Fibroblast of villous mesenchyme (primary cell): ENCODE measurements at regions not wholly inside any gene's neighbourhood (a gene's known extent, or its start where the extent isn't known, plus 50 kb on each side); places are given as distances from the start of the nearest gene placed in this dataset.

Experiments used
- DNase-seq: peaks from one replicate; pipeline ENCODE4 v3.0.0-alpha.2; 2010; ENCODE audit warnings: low read depth
- H3K4me3 ChIP-seq: 2 replicates; pipeline ENCODE4 v1.5.1; 2011; ENCODE audit warnings: low read depth, mild to moderate bottlenecking, low read length
- TF ChIP-seq, protein P1 (sequence below): IDR thresholded peaks from 2 replicates; pipeline ENCODE4 v1.5.1; 2012; ENCODE audit warnings: low read depth, mild to moderate bottlenecking, low read length; ENCODE audit not compliant: insufficient read depth

DNA sequence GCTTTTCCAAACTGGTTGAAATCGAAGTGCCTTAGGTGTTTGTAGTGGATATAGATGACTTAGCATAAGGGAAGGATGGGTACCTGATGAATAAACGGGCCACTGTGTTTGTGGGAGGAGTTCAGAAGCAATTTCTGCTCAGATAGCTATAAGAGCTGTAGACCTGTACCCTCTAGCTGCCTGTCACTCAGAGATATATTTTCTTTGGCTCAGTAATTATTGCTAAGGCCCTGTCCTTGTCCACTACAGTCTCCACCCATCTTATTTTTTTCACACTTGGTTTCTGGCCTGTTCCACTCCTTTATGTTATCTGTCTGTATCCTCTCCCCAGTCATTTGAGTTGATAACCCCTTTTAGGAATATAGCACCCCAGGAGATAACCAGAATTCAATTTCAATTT, 74.8 kb upstream of the RMST start:
- no peak overlapping the region for H3K4me3 ChIP-seq
- DNase-seq, result no peak
- TF ChIP-seq, protein P1, sequence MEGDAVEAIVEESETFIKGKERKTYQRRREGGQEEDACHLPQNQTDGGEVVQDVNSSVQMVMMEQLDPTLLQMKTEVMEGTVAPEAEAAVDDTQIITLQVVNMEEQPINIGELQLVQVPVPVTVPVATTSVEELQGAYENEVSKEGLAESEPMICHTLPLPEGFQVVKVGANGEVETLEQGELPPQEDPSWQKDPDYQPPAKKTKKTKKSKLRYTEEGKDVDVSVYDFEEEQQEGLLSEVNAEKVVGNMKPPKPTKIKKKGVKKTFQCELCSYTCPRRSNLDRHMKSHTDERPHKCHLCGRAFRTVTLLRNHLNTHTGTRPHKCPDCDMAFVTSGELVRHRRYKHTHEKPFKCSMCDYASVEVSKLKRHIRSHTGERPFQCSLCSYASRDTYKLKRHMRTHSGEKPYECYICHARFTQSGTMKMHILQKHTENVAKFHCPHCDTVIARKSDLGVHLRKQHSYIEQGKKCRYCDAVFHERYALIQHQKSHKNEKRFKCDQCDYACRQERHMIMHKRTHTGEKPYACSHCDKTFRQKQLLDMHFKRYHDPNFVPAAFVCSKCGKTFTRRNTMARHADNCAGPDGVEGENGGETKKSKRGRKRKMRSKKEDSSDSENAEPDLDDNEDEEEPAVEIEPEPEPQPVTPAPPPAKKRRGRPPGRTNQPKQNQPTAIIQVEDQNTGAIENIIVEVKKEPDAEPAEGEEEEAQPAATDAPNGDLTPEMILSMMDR, result no peak

DNA sequence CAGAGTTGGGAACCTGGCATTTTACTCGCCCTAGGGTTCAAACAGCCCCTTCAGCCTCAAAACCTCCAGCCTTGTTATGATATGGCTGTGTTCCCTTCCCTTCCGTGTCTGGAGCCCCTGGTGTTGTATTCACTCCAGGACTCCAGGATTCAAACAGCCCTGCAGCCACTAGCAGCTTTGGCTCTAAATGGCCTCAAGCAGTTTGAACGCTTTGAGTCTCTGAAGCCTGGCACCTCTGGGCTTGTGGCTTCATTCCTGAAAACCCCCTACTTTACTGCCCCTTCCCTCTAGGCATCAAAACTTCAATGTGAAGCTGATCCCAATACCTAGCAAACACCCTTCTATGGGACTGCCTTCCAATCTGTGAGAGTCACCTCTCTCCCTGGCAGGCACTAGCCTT, 67.9 kb upstream of the RMST start:
- no peak overlapping the region for H3K4me3 ChIP-seq
- TF ChIP-seq, protein P1, result no peak
- DNase-seq, result no peak

DNA sequence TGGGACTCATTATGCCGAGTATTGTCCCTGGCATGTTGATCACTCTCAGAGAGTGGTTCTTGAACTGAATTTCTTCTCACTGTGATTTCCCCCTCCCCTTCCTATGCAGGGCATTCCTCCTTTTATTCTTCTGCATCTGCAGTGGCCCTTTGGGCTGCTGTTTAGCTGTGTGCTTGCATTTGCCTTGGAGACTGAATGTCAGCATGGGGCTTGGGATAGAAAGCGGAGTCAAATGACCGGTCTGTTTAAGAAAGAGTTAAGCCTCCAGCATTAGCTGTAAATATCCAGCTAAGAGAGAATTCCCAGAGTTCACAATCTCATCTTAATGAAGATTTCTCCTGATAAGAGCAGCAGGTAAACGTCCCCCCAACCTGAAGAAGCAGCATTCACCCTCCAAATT, 65.6 kb upstream of the RMST start:
- H3K4me3 ChIP-seq, result no peak overlapping the region
- TF ChIP-seq, protein P1, result no peak
- DNase-seq, result no peak

DNA sequence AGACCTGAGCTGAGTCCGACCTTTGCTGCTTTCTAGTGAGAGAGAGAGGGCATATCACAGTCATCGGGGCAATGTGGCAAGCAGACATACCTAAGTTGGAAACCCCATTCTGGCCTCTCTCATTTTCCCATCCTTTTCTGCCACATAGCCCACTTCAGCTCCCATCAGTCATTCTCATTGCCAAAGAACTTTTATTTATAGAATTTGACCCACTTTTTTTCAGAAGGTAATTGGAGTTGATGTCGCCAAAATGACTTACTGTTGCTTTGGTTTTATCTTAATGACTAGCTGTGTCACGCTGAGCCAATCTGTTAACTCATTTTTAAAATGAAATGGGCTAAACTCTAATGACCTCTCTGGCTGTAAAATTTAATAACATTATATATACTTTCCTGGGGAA, 63.9 kb upstream of the RMST start:
- TF ChIP-seq, protein P1, result no peak
- DNase-seq, result no peak
- H3K4me3 ChIP-seq, result no peak overlapping the region

DNA sequence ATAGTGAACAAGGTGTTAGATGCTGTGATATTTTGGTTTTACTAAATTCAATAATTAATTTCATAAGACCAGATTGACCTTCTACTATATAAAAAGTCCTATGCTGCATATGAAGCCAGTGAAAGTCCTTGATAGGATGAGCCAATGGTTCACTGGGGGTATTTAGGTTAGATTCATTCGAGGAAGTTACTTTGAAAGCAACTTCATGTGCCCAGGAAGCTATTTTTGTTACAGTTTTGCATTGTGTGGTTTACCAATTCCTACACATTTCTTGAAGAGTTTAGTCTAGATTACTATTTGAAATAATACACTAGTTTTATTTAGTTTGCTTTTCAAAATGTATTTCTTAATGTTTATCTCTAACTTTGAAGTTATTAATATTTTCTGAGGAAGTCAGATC, 58.5 kb upstream of the RMST start:
- TF ChIP-seq, protein P1, result no peak
- no peak for DNase-seq
- no peak overlapping the region for H3K4me3 ChIP-seq

DNA sequence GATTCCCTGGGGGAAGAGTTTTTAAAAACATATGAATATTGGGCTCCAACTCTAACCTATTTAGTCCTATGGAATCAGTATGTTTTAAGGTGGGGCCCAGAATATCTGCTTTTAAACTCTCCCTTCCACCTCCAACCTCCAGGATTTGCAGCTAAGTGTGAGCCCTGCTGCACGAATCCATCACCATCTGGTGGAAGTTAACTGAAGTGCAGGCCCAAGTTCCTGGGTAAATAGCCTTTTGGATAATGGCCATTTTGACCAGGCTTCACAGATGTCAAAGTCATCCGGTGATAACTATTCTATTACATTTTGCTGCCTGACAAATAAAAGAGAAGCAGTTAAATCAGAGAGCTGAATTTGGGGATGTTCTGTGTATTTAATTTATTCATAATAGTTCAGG, 58.1 kb upstream of the RMST start:
- H3K4me3 ChIP-seq, result no peak overlapping the region
- DNase-seq, result peak; percentile 4
- TF ChIP-seq, protein P1, result peak; percentile 44

DNA sequence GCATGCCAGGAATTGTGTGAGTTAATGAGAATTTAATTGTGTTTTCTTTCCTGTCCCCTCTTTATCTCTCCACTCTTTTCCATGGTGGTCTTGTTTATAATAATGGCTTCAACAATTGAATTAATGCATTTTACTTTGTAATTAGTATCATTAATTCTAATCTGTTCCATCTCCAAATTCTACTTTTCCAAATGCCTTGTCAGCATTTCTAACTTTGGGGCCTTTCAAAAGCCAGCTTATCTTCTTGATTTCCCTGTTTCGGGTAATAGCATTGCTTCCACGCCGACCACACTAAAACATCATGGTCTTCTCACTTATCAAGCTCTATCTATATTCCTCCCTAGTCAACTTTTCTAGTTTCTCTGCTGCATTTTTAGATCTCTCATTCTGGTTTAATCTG, 54.2 kb upstream of the RMST start:
- DNase-seq, result no peak
- no peak overlapping the region for H3K4me3 ChIP-seq
- TF ChIP-seq, protein P1, result no peak
